Tibial artery (tissue), 4 donors: ENCODE measurements at regions not wholly inside any gene's neighbourhood (a gene's known extent, or its start where the extent isn't known, plus 50 kb on each side); places are given as distances from the start of the nearest gene placed in this dataset.
A peak's percentile ranks its signal among the peaks of the same experiment; 100 is the strongest.
"Not testable (repeated sequence)": the region's sequence is repeated elsewhere in the genome, so short reads cannot be mapped to it uniquely, and the experiment has no call there.

ENCODE experiments used
- DNase-seq, 2 donors: peaks; one replicate each; pipeline ENCODE4 v3.0.0-alpha.2; 2019
- H3K27ac ChIP-seq, 2 donors: fragments of 200-600 bp; sonication (generic) in 1 of 2; 1 replicate in 1 of 2; 2 replicates in 1 of 2; pipeline ENCODE4 v1.5.1; 2018 to 2019; ENCODE audit warnings: mild to moderate bottlenecking in 1 of 2
- H3K27me3 ChIP-seq, 2 donors: fragments of 200-600 bp; sonication (generic) in 1 of 2; one replicate each; pipeline versions ENCODE4 v1.5.1 to v1.6.0; 2016 to 2019
- H3K36me3 ChIP-seq, 3 donors: fragments of 200-600 bp; sonication (generic) in 2 of 3; one replicate each; pipeline ENCODE4 v1.5.1; 2016 to 2019; ENCODE audit warnings: mild to moderate bottlenecking in 2 of 3
- H3K4me1 ChIP-seq, 4 donors: fragments of 200-600 bp; sonication (generic) in 2 of 4; 1 replicate in 3 of 4; 2 replicates in 1 of 4; pipeline ENCODE4 v1.5.1; 2016 to 2019
- H3K4me3 ChIP-seq, 2 donors: fragments of 200-600 bp; sonication (generic) in 1 of 2; 1 replicate in 1 of 2; 2 replicates in 1 of 2; pipeline ENCODE4 v1.5.1; 2018 to 2019; ENCODE audit warnings: mild to moderate bottlenecking in 2 of 2
- H3K9me3 ChIP-seq, 3 donors: fragments of 200-600 bp; sonication (generic) in 1 of 3; one replicate each; pipeline ENCODE4 v1.5.1; 2016 to 2019
- intact Hi-C: fragments of 100-400 bp; cut with DNase I; formaldehyde crosslinking; loops from one replicate; pipeline ENCODE4 v1.15.0; 2023; ENCODE audit warnings: low total_unique reads

- intact Hi-C loops, H3K36me3 ChIP-seq, H3K9me3 ChIP-seq, H3K4me3 ChIP-seq, H3K4me1 ChIP-seq, DNase-seq, H3K27me3 ChIP-seq, H3K27ac ChIP-seq: not testable (repeated sequence)
Measured at GRCh38 chr1:149213673-149214072, 110.3 kb upstream of the NBPF9 start.

GRCh38 chr1:149218080-149218988 is 115.0 kb upstream of the NBPF9 start:
- H3K27ac ChIP-seq = peak overlapping the region in 1 of 2 donors; percentile 47
- peak; percentile 49 to 62 for DNase-seq
- H3K4me3 ChIP-seq, intact Hi-C loops, H3K27me3 ChIP-seq, H3K9me3 ChIP-seq, H3K36me3 ChIP-seq, H3K4me1 ChIP-seq: not testable (repeated sequence)

GRCh38 chr1:149219539-149219938 is 116.2 kb upstream of the NBPF9 start:
- H3K36me3 ChIP-seq, intact Hi-C loops, H3K27me3 ChIP-seq, H3K4me1 ChIP-seq, H3K4me3 ChIP-seq, H3K27ac ChIP-seq, H3K9me3 ChIP-seq, DNase-seq: not testable (repeated sequence)

GRCh38 chr1:149220463-149221074 is 117.2 kb upstream of the NBPF9 start:
- H3K4me1 ChIP-seq, DNase-seq, H3K9me3 ChIP-seq, H3K27ac ChIP-seq, H3K36me3 ChIP-seq, H3K4me3 ChIP-seq, intact Hi-C loops, H3K27me3 ChIP-seq: not testable (repeated sequence)

- H3K4me1 ChIP-seq, H3K27me3 ChIP-seq, H3K9me3 ChIP-seq, H3K36me3 ChIP-seq, H3K4me3 ChIP-seq, intact Hi-C loops, DNase-seq: not testable (repeated sequence)
- peak overlapping the region; percentile 71 to 77 for H3K27ac ChIP-seq
Measured at GRCh38 chr1:149227933-149228665, 124.7 kb upstream of the NBPF9 start.

GRCh38 chr1:149228672-149229585 is 125.6 kb upstream of the NBPF9 start:
- intact Hi-C loops, H3K4me3 ChIP-seq, H3K9me3 ChIP-seq, H3K27me3 ChIP-seq, H3K4me1 ChIP-seq, DNase-seq, H3K36me3 ChIP-seq: not testable (repeated sequence)
- peak overlapping the region; percentile 71 to 78 for H3K27ac ChIP-seq

- H3K36me3 ChIP-seq, H3K27me3 ChIP-seq, intact Hi-C loops, H3K4me1 ChIP-seq, H3K9me3 ChIP-seq, H3K4me3 ChIP-seq: not testable (repeated sequence)
- peak; percentile 30 to 71 for DNase-seq
- peak overlapping the region; percentile 75 to 76 for H3K27ac ChIP-seq
Measured at GRCh38 chr1:149229813-149230212, 126.5 kb upstream of the NBPF9 start.

GRCh38 chr1:149234926-149235914 is 131.9 kb upstream of the NBPF9 start:
- H3K27ac ChIP-seq, intact Hi-C loops, H3K27me3 ChIP-seq, H3K4me3 ChIP-seq, H3K9me3 ChIP-seq, DNase-seq, H3K4me1 ChIP-seq, H3K36me3 ChIP-seq: not testable (repeated sequence)

- H3K27me3 ChIP-seq, H3K4me1 ChIP-seq, H3K4me3 ChIP-seq, H3K9me3 ChIP-seq, intact Hi-C loops, H3K36me3 ChIP-seq, H3K27ac ChIP-seq, DNase-seq: not testable (repeated sequence)
Measured at GRCh38 chr1:149237515-149237914, 134.2 kb upstream of the NBPF9 start.

GRCh38 chr1:149239897-149240508 is 136.7 kb upstream of the NBPF9 start:
- H3K4me3 ChIP-seq, H3K36me3 ChIP-seq, intact Hi-C loops, H3K27ac ChIP-seq, H3K27me3 ChIP-seq, H3K9me3 ChIP-seq, DNase-seq, H3K4me1 ChIP-seq: not testable (repeated sequence)

- DNase-seq, H3K4me1 ChIP-seq, H3K27me3 ChIP-seq, H3K27ac ChIP-seq, H3K9me3 ChIP-seq, H3K4me3 ChIP-seq, intact Hi-C loops, H3K36me3 ChIP-seq: not testable (repeated sequence)
Measured at GRCh38 chr1:149240530-149240929, 137.2 kb upstream of the NBPF9 start.

- H3K27ac ChIP-seq, intact Hi-C loops, H3K4me1 ChIP-seq, H3K4me3 ChIP-seq, DNase-seq, H3K27me3 ChIP-seq, H3K36me3 ChIP-seq, H3K9me3 ChIP-seq: not testable (repeated sequence)
Measured at GRCh38 chr1:149241272-149241671, 137.9 kb upstream of the NBPF9 start.
